ENCODE measurements at regions not wholly inside any gene's neighbourhood (a gene's known extent, or its start where the extent isn't known, plus 50 kb on each side); places are given as distances from the start of the nearest gene placed in this dataset.

DNA sequence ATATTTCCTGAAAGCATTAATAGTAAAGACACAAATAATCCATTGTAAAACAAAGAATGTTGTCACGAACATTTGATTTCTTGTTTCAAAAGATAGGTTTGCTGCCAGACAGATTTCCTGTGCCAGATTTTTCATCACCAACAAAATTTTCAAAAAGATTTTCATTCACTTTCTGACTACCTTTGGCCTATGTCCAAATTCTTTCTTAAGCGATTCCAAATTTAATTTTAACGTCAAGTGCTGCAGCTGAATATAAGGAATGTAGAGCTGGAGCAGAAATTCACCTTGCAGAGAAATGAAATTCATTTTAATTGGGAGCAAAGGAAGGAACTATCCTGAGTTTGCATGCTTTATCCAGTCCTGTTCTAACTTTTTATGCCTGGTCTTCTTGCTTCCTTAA is 277.4 kb downstream of the CCER1 start:
- no peak for TF ChIP-seq POLR2A (IDR thresholded peaks at IDR 0.05)
- TF ChIP-seq, protein P1, sequence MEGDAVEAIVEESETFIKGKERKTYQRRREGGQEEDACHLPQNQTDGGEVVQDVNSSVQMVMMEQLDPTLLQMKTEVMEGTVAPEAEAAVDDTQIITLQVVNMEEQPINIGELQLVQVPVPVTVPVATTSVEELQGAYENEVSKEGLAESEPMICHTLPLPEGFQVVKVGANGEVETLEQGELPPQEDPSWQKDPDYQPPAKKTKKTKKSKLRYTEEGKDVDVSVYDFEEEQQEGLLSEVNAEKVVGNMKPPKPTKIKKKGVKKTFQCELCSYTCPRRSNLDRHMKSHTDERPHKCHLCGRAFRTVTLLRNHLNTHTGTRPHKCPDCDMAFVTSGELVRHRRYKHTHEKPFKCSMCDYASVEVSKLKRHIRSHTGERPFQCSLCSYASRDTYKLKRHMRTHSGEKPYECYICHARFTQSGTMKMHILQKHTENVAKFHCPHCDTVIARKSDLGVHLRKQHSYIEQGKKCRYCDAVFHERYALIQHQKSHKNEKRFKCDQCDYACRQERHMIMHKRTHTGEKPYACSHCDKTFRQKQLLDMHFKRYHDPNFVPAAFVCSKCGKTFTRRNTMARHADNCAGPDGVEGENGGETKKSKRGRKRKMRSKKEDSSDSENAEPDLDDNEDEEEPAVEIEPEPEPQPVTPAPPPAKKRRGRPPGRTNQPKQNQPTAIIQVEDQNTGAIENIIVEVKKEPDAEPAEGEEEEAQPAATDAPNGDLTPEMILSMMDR (IDR thresholded peaks at IDR 0.05): no peak
